ENCODE measurements at regions not wholly inside any gene's neighbourhood (a gene's known extent, or its start where the extent isn't known, plus 50 kb on each side); places are given as distances from the start of the nearest gene placed in this dataset.

GRCh38 chr7:51630933-51631332 is 314.3 kb upstream of the COBL start:
- Histone ChIP-seq H3K4me3 (ENCODE audit: insufficient read depth, low read depth, low read length) (no peak overlapping the region), H3K9ac (ENCODE audit: low read depth, low read length) (no peak overlapping the region), H3K18ac (ENCODE audit: low read depth, low read length) (no peak overlapping the region), H2AFZ (replicated peaks; ENCODE audit: low read length, poor library complexity) (no peak overlapping the region), H2BK20ac (ENCODE audit: low read depth, low read length) (no peak overlapping the region), H3K9me3 (ENCODE audit: control insufficient read depth, insufficient read depth, low read length) (peaks cover 29% of the 10 kb centered on the region), H3K27me3 (ENCODE audit: control insufficient read depth, insufficient read depth, low read length) (no peaks in the 10 kb centered on the region), H3K79me1 (ENCODE audit: low read depth in 1 of 2, low read length in 2 of 2) (no peaks in the 10 kb centered on the region), H3K56ac (ENCODE audit: extremely low read depth, insufficient read depth, low read length) (no peak overlapping the region), H2BK5ac (ENCODE audit: low read depth, low read length, poor library complexity, severe bottlenecking) (no peak overlapping the region), H3K4ac (ENCODE audit: low read depth, low read length) (no peak overlapping the region), H4K8ac (ENCODE audit: low read depth in 2 of 2, low read length in 2 of 2) (no peak overlapping the region), H2BK120ac (ENCODE audit: low read depth, low read length) (no peak overlapping the region), H2AK5ac (ENCODE audit: low read depth, low read length) (no peak overlapping the region), H3K4me2 (ENCODE audit: low read depth, low read length) (no peak overlapping the region), H2BK15ac (ENCODE audit: low read depth, low read length) (no peak overlapping the region), H2AK9ac (replicated peaks; ENCODE audit: low read depth, low read length, poor library complexity) (no peak overlapping the region), H4K91ac (ENCODE audit: insufficient read depth, low read depth, low read length) (no peak overlapping the region), H4K5ac (ENCODE audit: low read depth, low read length) (no peak overlapping the region), H3K36me3 (ENCODE audit: control insufficient read depth, insufficient read depth, low read length) (no peaks in the 10 kb centered on the region), H3K14ac (replicated peaks; ENCODE audit: low read depth, low read length) (no peak overlapping the region), H3K4me1 (ENCODE audit: control insufficient read depth, insufficient read depth, low read length) (no peaks in the 10 kb centered on the region), H3K27ac (ENCODE audit: insufficient read depth, low read length) (no peak overlapping the region), H4K20me1 (ENCODE audit: insufficient read depth, low read length) (no peaks in the 10 kb centered on the region), H3K23ac (ENCODE audit: low read depth, low read length) (no peak overlapping the region), H3K9me1 (ENCODE audit: insufficient read depth, low read length) (no peaks in the 10 kb centered on the region)
- POLR2A ChIA-PET (ENCODE audit: unreplicated experiment) = no interaction called here
- intact Hi-C loops (cut with micrococcal nuclease) (no loop called here), dilution Hi-C loops (cut with HindIII; ENCODE audit: low sequenced_read_pairs, unreplicated experiment) (no loop called here), in situ Hi-C loops (cut with MboI; ENCODE audit: low sequenced_read_pairs) (no loop called here)
- WGBS, 2 experiments (ENCODE audit: extremely low coverage in 2 of 2, insufficient read length in 1 of 2) = 91% methylated on average over 5 of the region's 16 CpGs; no CpG with 5 or more reads in 1 of the 2 experiments
- no peak for TF ChIP-seq MXI1 (IDR thresholded peaks at IDR 0.05; ENCODE audit: borderline replicate concordance, low read depth, low read length)
- peak; percentile 15; the same call in 1 of the 2 replicates for TF ChIP-seq MAFK (IDR thresholded peaks at IDR 0.05; ENCODE audit: low read depth, low read length)
- CTCF ChIA-PET = no interaction called here
- DNase-seq (no peak), ATAC-seq (ENCODE audit: low read depth) (no peak)
- no TSS peak for BruUV-seq (replicated peaks)
